B cell (primary cell): ENCODE measurements at regions not wholly inside any gene's neighbourhood (a gene's known extent, or its start where the extent isn't known, plus 50 kb on each side); places are given as distances from the start of the nearest gene placed in this dataset.

ENCODE experiments used
- CTCF ChIP-seq: fragments of 200-600 bp; IDR thresholded peaks from one replicate; pipeline ENCODE4 v1.8.0; 2022; ENCODE audit warnings: antibody characterized with exemption, mild to moderate bottlenecking
- EZH2 ChIP-seq: IDR thresholded peaks from 2 replicates; pipeline ENCODE4 v1.6.1; 2012; ENCODE audit warnings: borderline replicate concordance, low read depth, mild to moderate bottlenecking, moderate library complexity, low read length; ENCODE audit not compliant: insufficient read depth, poor library complexity, severe bottlenecking

GRCh38 chr2:128646691-128647090 is 328.0 kb upstream of the HS6ST1 start:
- TF ChIP-seq CTCF (no peak), EZH2 (no peak)
